Coronary artery (tissue), 2 donors: ENCODE measurements at regions not wholly inside any gene's neighbourhood (a gene's known extent, or its start where the extent isn't known, plus 50 kb on each side); places are given as distances from the start of the nearest gene placed in this dataset.
"Not testable (repeated sequence)": the region's sequence is repeated elsewhere in the genome, so short reads cannot be mapped to it uniquely, and the experiment has no call there.

Source experiments
- DNase-seq: peaks from one replicate; pipeline ENCODE4 v3.0.0-alpha.2; 2017; ENCODE audit warnings: low spot score
- H3K27ac ChIP-seq, 2 donors: fragments of 200-600 bp; sonication (generic); one replicate each; pipeline ENCODE4 v1.5.1; 2016 to 2019
- H3K4me3 ChIP-seq: fragments of 200-600 bp; sonication (generic); 2 replicates; pipeline ENCODE4 v1.5.1; 2016; ENCODE audit warnings: mild to moderate bottlenecking, moderate library complexity
- CTCF ChIP-seq: fragments of 200-600 bp; sonication (generic); IDR thresholded peaks from one replicate; pipeline ENCODE4 v1.5.1; 2019; ENCODE audit warnings: antibody characterized with exemption

GRCh38 chr4:179165000-179165738 lies 1722.9 kb upstream of the AGA start:
- no peak for TF ChIP-seq CTCF
- H3K4me3 ChIP-seq, result no peak overlapping the region
- H3K27ac ChIP-seq, result no peak overlapping the region
- DNase-seq, result no peak

- no peak for TF ChIP-seq CTCF
- Histone ChIP-seq H3K4me3 (no peak overlapping the region), H3K27ac (no peak overlapping the region)
- no peak for DNase-seq
Measured at GRCh38 chr4:179165862-179166261, 1723.6 kb upstream of the AGA start.

- not testable (repeated sequence) for DNase-seq, H3K4me3 ChIP-seq, H3K27ac ChIP-seq
Measured at GRCh38 chr4:179170308-179170707, 1728.1 kb upstream of the AGA start.

- Histone ChIP-seq H3K4me3 (no peak overlapping the region), H3K27ac (no peak overlapping the region)
- TF ChIP-seq CTCF, result no peak
- DNase-seq, result no peak
Measured at GRCh38 chr4:179182741-179183140, 1740.5 kb upstream of the AGA start.

- DNase-seq, result no peak
- no peak overlapping the region for H3K4me3 ChIP-seq
- H3K27ac ChIP-seq, result no peak overlapping the region
- no peak for TF ChIP-seq CTCF
Measured at GRCh38 chr4:179195887-179196286, 1753.7 kb upstream of the AGA start.

- Histone ChIP-seq H3K4me3 (no peak overlapping the region), H3K27ac (no peak overlapping the region)
- TF ChIP-seq CTCF, result no peak
- no peak for DNase-seq
Measured at GRCh38 chr4:179196511-179196910, 1754.3 kb upstream of the AGA start.

- Histone ChIP-seq H3K27ac (no peak overlapping the region), H3K4me3 (no peak overlapping the region)
- no peak for TF ChIP-seq CTCF
- no peak for DNase-seq
Measured at GRCh38 chr4:179200681-179201080, 1758.4 kb upstream of the AGA start.
